GM18520 (cell line): ENCODE measurements at regions not wholly inside any gene's neighbourhood (a gene's known extent, or its start where the extent isn't known, plus 50 kb on each side); places are given as distances from the start of the nearest gene placed in this dataset.

Experiments
- ATAC-seq: cut with Tn5 transposase; IDR thresholded peaks from one replicate; pipeline ENCODE4 v1.9.1; 2021; ENCODE audit not compliant: unreplicated experiment

- no peak for ATAC-seq
Measured at GRCh38 chr2:45154606-45155155, 145.4 kb upstream of the SIX2 start.

- no peak for ATAC-seq
Measured at GRCh38 chr2:45154144-45154543, 144.9 kb upstream of the SIX2 start.

- ATAC-seq, result no peak
Measured at GRCh38 chr2:45153121-45153520, 143.9 kb upstream of the SIX2 start.

GRCh38 chr2:45152691-45153090, 143.4 kb upstream of the SIX2 start:
- no peak for ATAC-seq

- no peak for ATAC-seq
Measured at GRCh38 chr2:45145073-45145899, 136.0 kb upstream of the SIX2 start.

- ATAC-seq, result peak; percentile 78
Measured at GRCh38 chr2:45141883-45142866, 132.9 kb upstream of the SIX2 start.

- no peak for ATAC-seq
Measured at GRCh38 chr2:45140675-45141074, 131.4 kb upstream of the SIX2 start.

GRCh38 chr2:45138904-45139303, 129.7 kb upstream of the SIX2 start:
- no peak for ATAC-seq

GRCh38 chr2:45137966-45138695, 128.9 kb upstream of the SIX2 start:
- ATAC-seq, result no peak

GRCh38 chr2:45134726-45135125, 125.5 kb upstream of the SIX2 start:
- ATAC-seq, result no peak

- ATAC-seq, result no peak
Measured at GRCh38 chr2:45134014-45134413, 124.8 kb upstream of the SIX2 start.

GRCh38 chr2:45132551-45132950, 123.3 kb upstream of the SIX2 start:
- ATAC-seq, result no peak

- no peak for ATAC-seq
Measured at GRCh38 chr2:45131587-45131986, 122.3 kb upstream of the SIX2 start.

GRCh38 chr2:45130736-45131135, 121.5 kb upstream of the SIX2 start:
- ATAC-seq, result no peak

- no peak for ATAC-seq
Measured at GRCh38 chr2:45128580-45128997, 119.3 kb upstream of the SIX2 start.

- ATAC-seq, result no peak
Measured at GRCh38 chr2:45127891-45128290, 118.6 kb upstream of the SIX2 start.

GRCh38 chr2:45127321-45127720, 118.1 kb upstream of the SIX2 start:
- no peak for ATAC-seq

GRCh38 chr2:45125232-45125631, 116.0 kb upstream of the SIX2 start:
- no peak for ATAC-seq

- no peak for ATAC-seq
Measured at GRCh38 chr2:45124456-45124855, 115.2 kb upstream of the SIX2 start.

- no peak for ATAC-seq
Measured at GRCh38 chr2:45123521-45124191, 114.4 kb upstream of the SIX2 start.
